Heart left ventricle (tissue), 16 donors: ENCODE measurements at regions not wholly inside any gene's neighbourhood (a gene's known extent, or its start where the extent isn't known, plus 50 kb on each side); places are given as distances from the start of the nearest gene placed in this dataset.

ENCODE experiments used
- ATAC-seq, 4 donors: fragments of 200-7000 bp; cut with Tn5 transposase; one replicate each; pipeline ENCODE4 v1.9.1; 2020 to 2022; ENCODE audit warnings: moderate library complexity in 4 of 4, mild to moderate bottlenecking in 3 of 4, moderate number of reproducible peaks in 1 of 4
- DNase-seq, 5 donors: peaks; one replicate each; pipeline ENCODE4 v3.0.0-alpha.2; 2020
- H3K27ac ChIP-seq, 12 donors: fragments of 200-600 bp; sonication (generic) in 4 of 12; one replicate each; pipeline versions ENCODE4 v1.5.0 to v1.8.0; 2016 to 2022; ENCODE audit warnings: mild to moderate bottlenecking in 2 of 12
- H3K27me3 ChIP-seq, 9 donors: fragments of 200-600 bp; sonication (generic) in 2 of 9; one replicate each; pipeline versions ENCODE4 v1.5.1 to v1.8.0; 2016 to 2022; ENCODE audit warnings: mild to moderate bottlenecking in 3 of 9
- H3K36me3 ChIP-seq, 9 donors: fragments of 200-600 bp; sonication (generic) in 2 of 9; one replicate each; pipeline versions ENCODE4 v1.5.0 to v1.8.0; 2018 to 2022; ENCODE audit warnings: mild to moderate bottlenecking in 2 of 9
- H3K4me1 ChIP-seq, 12 donors: fragments of 200-600 bp; sonication (generic) in 4 of 12; one replicate each; pipeline versions ENCODE4 v1.5.0 to v1.8.0; 2016 to 2022; ENCODE audit warnings: mild to moderate bottlenecking in 3 of 12
- H3K4me3 ChIP-seq, 12 donors: fragments of 200-600 bp; sonication (generic) in 4 of 12; one replicate each; pipeline versions ENCODE4 v1.5.0 to v1.8.0; 2017 to 2022; ENCODE audit warnings: mild to moderate bottlenecking in 9 of 12, moderate library complexity in 4 of 12
- H3K9me3 ChIP-seq, 12 donors: fragments of 200-600 bp; sonication (generic) in 4 of 12; one replicate each; pipeline versions ENCODE4 v1.5.0 to v1.8.0; 2016 to 2022; ENCODE audit warnings: mild to moderate bottlenecking in 1 of 12
- POLR2A ChIP-seq, 2 donors: fragments of 450-650 bp; IDR thresholded peaks; one replicate each; pipeline ENCODE4 v1.6.1; 2017; ENCODE audit warnings: antibody characterized with exemption in 2 of 2, mild to moderate bottlenecking in 2 of 2, moderate library complexity in 2 of 2
- WGBS, 4 donors: extraction: QIAGEN DNeasy Blood & Tissue Kit in 2 of 4; methylation state at CpG; one replicate each; pipeline versions ENCODE4 v1.1.5 to v1.1.7; 2013 to 2018; 5-methylcytosine and 5-hydroxymethylcytosine counted together
- intact Hi-C, 10 donors: fragments of 100-400 bp; cut with DNase I; formaldehyde crosslinking; loops; one replicate each; pipeline versions ENCODE4 v1.11.1 to v1.14.2; 2022
- TF ChIP-seq, protein P1 (sequence below), 12 donors: fragments of 200-600 bp; sonication (generic) in 4 of 12; IDR thresholded peaks; one replicate each; pipeline versions ENCODE4 v1.5.0 to v1.8.0; 2018 to 2022; ENCODE audit warnings: antibody characterized with exemption in 12 of 12, mild to moderate bottlenecking in 5 of 12
- donor health status: ischemic (EF 13 %, LVEDD 7.1; RV severe dilation, severe dysfunction).
- donor health status: healthy with polysubstance abuse.
- donor health status: DM: no; HTN: yes; CAD: no.
- donor health status: DM: no; HTN: no; CAD: no.
- donor health status: ischemic (EF 25% LVEDD 6.9; RV normal size, moderate dysfunction).
- donor health status: ischemic (EF 25% LVEDD 5.7; RV mildly dilated, moderate dysfunction).
- donor health status: healthy.
- donor health status: DM: yes; HTN: yes; CAD: no.
- donor health status: ischemic (EF 35%, LVEDD 5.7; RV mildly dilated, moderate dysfunction).
- donor health status: nonischemic (EF 11% LVEDD 7.7; RV severe dilation, severe dysfunction).
- donor health status: DM: yes; HTN: yes; CAD: no.
- donor health status: PGD.
- donor health status: ischemic (EF 29% LVEDD 5.4; RV normal size, mild dysfunction).
- donor health status: nonischemic (EF 23%, LVEDD 6.1; RV moderate dilation, normal function).

DNA sequence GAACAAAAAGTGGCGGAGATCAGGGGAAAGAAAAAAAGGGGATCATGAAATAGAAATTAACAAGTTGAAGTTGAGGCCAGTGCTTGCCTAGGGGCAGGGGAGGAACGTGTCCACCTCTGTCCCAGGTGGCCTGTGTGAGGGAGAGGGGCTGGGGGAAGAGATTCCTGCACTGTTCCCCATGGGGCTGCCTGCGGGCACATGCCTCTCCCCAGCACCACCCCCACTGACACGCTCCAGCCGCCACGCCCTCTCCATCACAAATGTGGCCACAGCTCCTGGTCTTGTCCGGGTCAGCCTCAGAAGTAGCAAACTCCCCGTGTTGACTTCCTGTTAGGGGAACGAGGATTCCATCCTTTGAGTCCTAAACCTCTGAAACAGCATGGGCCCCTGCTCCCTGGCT, 161.2 kb downstream of the GLI2 start:
- H3K27ac ChIP-seq = no peak overlapping the region
- H3K27me3 ChIP-seq = peaks cover 0 to 3% (median 0%) of the 10 kb centered on the region in 9 donors
- peak in 1 of 5 donors; percentile 25 for DNase-seq
- peaks cover 0 to 18% (median 6%) of the 10 kb centered on the region in 12 donors for H3K4me1 ChIP-seq
- intact Hi-C loops = loop anchor here in 1 of 10 donors (10.0 kb wide), 1 partner anchor 178 kb away; no protein-coding TSS in a partner anchor
- H3K4me3 ChIP-seq = no peak overlapping the region
- no peak for TF ChIP-seq POLR2A (IDR thresholded peaks at IDR 0.05)
- TF ChIP-seq, protein P1, sequence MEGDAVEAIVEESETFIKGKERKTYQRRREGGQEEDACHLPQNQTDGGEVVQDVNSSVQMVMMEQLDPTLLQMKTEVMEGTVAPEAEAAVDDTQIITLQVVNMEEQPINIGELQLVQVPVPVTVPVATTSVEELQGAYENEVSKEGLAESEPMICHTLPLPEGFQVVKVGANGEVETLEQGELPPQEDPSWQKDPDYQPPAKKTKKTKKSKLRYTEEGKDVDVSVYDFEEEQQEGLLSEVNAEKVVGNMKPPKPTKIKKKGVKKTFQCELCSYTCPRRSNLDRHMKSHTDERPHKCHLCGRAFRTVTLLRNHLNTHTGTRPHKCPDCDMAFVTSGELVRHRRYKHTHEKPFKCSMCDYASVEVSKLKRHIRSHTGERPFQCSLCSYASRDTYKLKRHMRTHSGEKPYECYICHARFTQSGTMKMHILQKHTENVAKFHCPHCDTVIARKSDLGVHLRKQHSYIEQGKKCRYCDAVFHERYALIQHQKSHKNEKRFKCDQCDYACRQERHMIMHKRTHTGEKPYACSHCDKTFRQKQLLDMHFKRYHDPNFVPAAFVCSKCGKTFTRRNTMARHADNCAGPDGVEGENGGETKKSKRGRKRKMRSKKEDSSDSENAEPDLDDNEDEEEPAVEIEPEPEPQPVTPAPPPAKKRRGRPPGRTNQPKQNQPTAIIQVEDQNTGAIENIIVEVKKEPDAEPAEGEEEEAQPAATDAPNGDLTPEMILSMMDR (IDR thresholded peaks at IDR 0.05) = no peak
- WGBS, 4 donors = 74 to 83% (median 79%) methylated on average over 9 of the region's 9 CpGs
- H3K36me3 ChIP-seq = no peaks in the 10 kb centered on the region
- H3K9me3 ChIP-seq = no peaks in the 10 kb centered on the region
- no peak for ATAC-seq

GRCh38 chr2:120897399-120897798, 161.7 kb downstream of the GLI2 start:
- Histone ChIP-seq H3K27me3 (peaks cover 0 to 3% (median 0%) of the 10 kb centered on the region in 9 donors), H3K4me3 (no peak overlapping the region), H3K27ac (no peak overlapping the region), H3K4me1 (peaks cover 0 to 18% (median 6%) of the 10 kb centered on the region in 12 donors), H3K9me3 (no peaks in the 10 kb centered on the region), H3K36me3 (no peaks in the 10 kb centered on the region)
- 86 to 91% (median 88%) methylated on average over 2 of the region's 2 CpGs for WGBS, 4 donors
- ATAC-seq (no peak), DNase-seq (no peak)
- TF ChIP-seq POLR2A (IDR thresholded peaks at IDR 0.05) = no peak
- TF ChIP-seq, protein P1 (IDR thresholded peaks at IDR 0.05) = no peak
- intact Hi-C loops = loop anchor here in 1 of 10 donors (10.0 kb wide), 1 partner anchor 177 kb away; no protein-coding TSS in a partner anchor

DNA sequence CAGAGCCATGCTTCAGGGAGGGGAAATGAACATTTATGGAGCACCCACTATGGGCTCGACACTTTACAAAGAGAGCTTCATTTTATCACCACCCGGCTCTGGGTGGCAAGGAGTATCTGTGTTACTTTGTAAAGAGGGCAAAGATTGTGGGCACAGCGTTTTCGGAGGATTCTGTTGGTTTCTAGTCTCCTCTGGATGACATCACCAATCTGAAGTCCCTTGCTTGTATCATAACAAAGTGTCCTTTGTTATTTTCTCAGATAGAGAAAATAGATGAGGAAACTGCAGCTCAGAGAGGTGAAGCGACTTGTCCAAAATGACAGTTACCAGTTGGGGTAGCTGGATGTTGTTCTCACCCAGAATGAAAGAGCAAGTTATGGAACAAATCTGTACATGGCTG, 162.8 kb downstream of the GLI2 start:
- no peaks in the 10 kb centered on the region for H3K36me3 ChIP-seq
- no peaks in the 10 kb centered on the region for H3K9me3 ChIP-seq
- DNase-seq = no peak
- H3K4me3 ChIP-seq = no peak overlapping the region
- TF ChIP-seq, protein P1 (IDR thresholded peaks at IDR 0.05) = no peak
- no peak for TF ChIP-seq POLR2A (IDR thresholded peaks at IDR 0.05)
- no peak for ATAC-seq
- peaks cover 0 to 3% (median 0%) of the 10 kb centered on the region in 9 donors for H3K27me3 ChIP-seq
- intact Hi-C loops = loop anchor here in 1 of 10 donors (10.0 kb wide), 1 partner anchor 176 kb away; no protein-coding TSS in a partner anchor
- H3K4me1 ChIP-seq = peaks cover 0 to 8% (median 0%) of the 10 kb centered on the region in 12 donors
- no peak overlapping the region for H3K27ac ChIP-seq
- 81 to 92% (median 86%) methylated on average over 5 of the region's 5 CpGs for WGBS, 4 donors

DNA sequence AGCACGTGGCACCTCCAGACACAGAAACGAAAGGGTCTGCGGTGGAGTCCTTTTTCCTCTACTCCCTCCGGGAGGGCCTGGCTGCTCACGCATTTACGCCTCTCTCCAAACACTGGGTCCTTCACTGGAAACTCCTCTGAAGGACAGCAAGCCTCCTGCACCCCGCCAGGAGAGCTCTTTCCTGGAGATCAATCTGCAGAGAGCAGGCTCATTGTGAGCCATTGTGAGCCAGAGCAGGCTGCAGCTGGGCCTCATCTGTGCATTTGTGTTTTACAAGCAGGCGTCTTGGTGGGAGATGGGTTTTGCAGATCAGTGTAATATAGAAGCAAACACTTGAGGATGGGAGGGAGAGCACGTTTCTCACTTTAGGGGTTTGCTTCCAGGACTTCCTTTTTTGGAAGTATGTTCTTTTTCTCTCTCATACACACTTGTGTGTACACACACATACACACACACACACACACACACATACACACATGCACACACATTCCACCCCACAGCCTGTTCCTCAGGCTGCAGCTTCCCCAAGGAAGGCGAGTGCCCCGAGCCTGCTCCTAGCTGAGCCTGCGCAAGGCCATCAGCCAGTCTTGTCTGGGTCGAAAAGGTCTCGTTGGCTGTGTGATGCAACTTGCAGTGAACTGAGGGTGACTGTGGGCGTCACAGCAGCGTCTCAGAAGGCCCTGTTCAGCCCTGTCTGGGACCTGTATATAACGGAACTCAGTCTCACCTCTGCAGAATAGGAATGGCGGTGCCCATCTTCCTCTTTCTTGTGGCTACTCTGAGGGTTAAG, 163.5 kb downstream of the GLI2 start:
- no peak overlapping the region for H3K4me3 ChIP-seq
- H3K36me3 ChIP-seq = no peaks in the 10 kb centered on the region
- intact Hi-C loops = loop anchor here in 1 of 10 donors (10.0 kb wide), 1 partner anchor 176 kb away; no protein-coding TSS in a partner anchor
- ATAC-seq (peak in 1 of 4 donors; percentile 55), DNase-seq (no peak)
- no peak overlapping the region for H3K27ac ChIP-seq
- no peaks in the 10 kb centered on the region for H3K9me3 ChIP-seq
- TF ChIP-seq POLR2A (IDR thresholded peaks at IDR 0.05) = no peak
- TF ChIP-seq, protein P1 (IDR thresholded peaks at IDR 0.05) = no peak
- peaks cover 0 to 3% (median 0%) of the 10 kb centered on the region in 9 donors for H3K27me3 ChIP-seq
- H3K4me1 ChIP-seq = peaks cover 0 to 5% (median 0%) of the 10 kb centered on the region in 12 donors
- 68 to 76% (median 74%) methylated on average over 18 of the region's 18 CpGs for WGBS, 4 donors
